Peyer's patch (tissue), 4 donors: ENCODE measurements at regions not wholly inside any gene's neighbourhood (a gene's known extent, or its start where the extent isn't known, plus 50 kb on each side); places are given as distances from the start of the nearest gene placed in this dataset.

Source experiments
- DNase-seq, 3 donors: peaks; one replicate each; pipeline ENCODE4 v3.0.0-alpha.2; 2017 to 2019
- H3K27ac ChIP-seq, 4 donors: fragments of 200-600 bp; sonication (generic); one replicate each; pipeline ENCODE4 v1.5.1; 2016 to 2019
- H3K27me3 ChIP-seq, 2 donors: fragments of 200-600 bp; sonication (generic); one replicate each; pipeline ENCODE4 v1.5.1; 2019
- H3K36me3 ChIP-seq, 3 donors: fragments of 200-600 bp; sonication (generic); one replicate each; pipeline ENCODE4 v1.5.1; 2016 to 2019
- H3K4me1 ChIP-seq, 4 donors: fragments of 200-600 bp; sonication (generic); one replicate each; pipeline ENCODE4 v1.5.1; 2016 to 2019
- H3K4me3 ChIP-seq, 4 donors: fragments of 200-600 bp; sonication (generic); 1 replicate in 3 of 4; 2 replicates in 1 of 4; pipeline ENCODE4 v1.5.1; 2016 to 2019; ENCODE audit warnings: mild to moderate bottlenecking in 1 of 4
- H3K9me3 ChIP-seq, 4 donors: fragments of 200-600 bp; sonication (generic); one replicate each; pipeline ENCODE4 v1.5.1; 2016 to 2019; ENCODE audit warnings: mild to moderate bottlenecking in 1 of 4
- CTCF ChIP-seq, 6 experiments: fragments of 450-650 bp in 4 of 6; fragments of 200-600 bp in 2 of 6; sonication (generic) in 1 of 6; IDR thresholded peaks; one replicate each; pipeline ENCODE4 v1.5.1; 2017 to 2019; ENCODE audit warnings: antibody characterized with exemption in 6 of 6, mild to moderate bottlenecking in 3 of 6, moderate library complexity in 1 of 6
- POLR2A ChIP-seq, 2 donors: fragments of 450-650 bp; IDR thresholded peaks; one replicate each; pipeline ENCODE4 v1.5.1; 2017; ENCODE audit warnings: antibody characterized with exemption in 2 of 2, mild to moderate bottlenecking in 2 of 2, moderate library complexity in 2 of 2

GRCh38 chr5:155746367-155747038, 580.5 kb upstream of the SGCD start:
- Histone ChIP-seq H3K36me3 (no peaks in the 10 kb centered on the region), H3K9me3 (no peaks in the 10 kb centered on the region), H3K27me3 (no peaks in the 10 kb centered on the region), H3K4me1 (no peaks in the 10 kb centered on the region), H3K4me3 (no peak overlapping the region), H3K27ac (no peak overlapping the region)
- DNase-seq = no peak
- no peak for TF ChIP-seq CTCF (IDR thresholded peaks at IDR 0.05)
- TF ChIP-seq POLR2A (IDR thresholded peaks at IDR 0.05) = no peak

- no peaks in the 10 kb centered on the region for H3K27me3 ChIP-seq
- H3K36me3 ChIP-seq = no peaks in the 10 kb centered on the region
- no peak for DNase-seq
- no peak for TF ChIP-seq POLR2A (IDR thresholded peaks at IDR 0.05)
- no peak for TF ChIP-seq CTCF (IDR thresholded peaks at IDR 0.05)
- no peaks in the 10 kb centered on the region for H3K4me1 ChIP-seq
- H3K9me3 ChIP-seq = no peaks in the 10 kb centered on the region
- H3K27ac ChIP-seq = no peak overlapping the region
- H3K4me3 ChIP-seq = no peak overlapping the region
These were observed 576.9 kb upstream of the SGCD start for GRCh38 chr5:155750101-155750500.

GRCh38 chr5:155750571-155750970, 576.4 kb upstream of the SGCD start:
- no peak overlapping the region for H3K4me3 ChIP-seq
- TF ChIP-seq CTCF (IDR thresholded peaks at IDR 0.05) (no peak), POLR2A (IDR thresholded peaks at IDR 0.05) (no peak)
- no peaks in the 10 kb centered on the region for H3K4me1 ChIP-seq
- DNase-seq = no peak
- no peaks in the 10 kb centered on the region for H3K9me3 ChIP-seq
- no peaks in the 10 kb centered on the region for H3K27me3 ChIP-seq
- H3K27ac ChIP-seq = no peak overlapping the region
- H3K36me3 ChIP-seq = no peaks in the 10 kb centered on the region

GRCh38 chr5:155753943-155754581, 572.9 kb upstream of the SGCD start:
- no peaks in the 10 kb centered on the region for H3K9me3 ChIP-seq
- no peaks in the 10 kb centered on the region for H3K27me3 ChIP-seq
- H3K36me3 ChIP-seq = no peaks in the 10 kb centered on the region
- no peak for TF ChIP-seq CTCF (IDR thresholded peaks at IDR 0.05)
- no peak for TF ChIP-seq POLR2A (IDR thresholded peaks at IDR 0.05)
- no peak overlapping the region for H3K27ac ChIP-seq
- no peak overlapping the region for H3K4me3 ChIP-seq
- no peak for DNase-seq
- H3K4me1 ChIP-seq = no peaks in the 10 kb centered on the region

GRCh38 chr5:155759252-155759651, 567.7 kb upstream of the SGCD start:
- Histone ChIP-seq H3K36me3 (no peaks in the 10 kb centered on the region), H3K4me3 (no peak overlapping the region), H3K9me3 (no peaks in the 10 kb centered on the region), H3K4me1 (no peaks in the 10 kb centered on the region), H3K27ac (no peak overlapping the region), H3K27me3 (no peaks in the 10 kb centered on the region)
- TF ChIP-seq CTCF (IDR thresholded peaks at IDR 0.05) (no peak), POLR2A (IDR thresholded peaks at IDR 0.05) (no peak)
- no peak for DNase-seq
